ENCODE measurements at regions not wholly inside any gene's neighbourhood (a gene's known extent, or its start where the extent isn't known, plus 50 kb on each side); places are given as distances from the start of the nearest gene placed in this dataset.

DNA sequence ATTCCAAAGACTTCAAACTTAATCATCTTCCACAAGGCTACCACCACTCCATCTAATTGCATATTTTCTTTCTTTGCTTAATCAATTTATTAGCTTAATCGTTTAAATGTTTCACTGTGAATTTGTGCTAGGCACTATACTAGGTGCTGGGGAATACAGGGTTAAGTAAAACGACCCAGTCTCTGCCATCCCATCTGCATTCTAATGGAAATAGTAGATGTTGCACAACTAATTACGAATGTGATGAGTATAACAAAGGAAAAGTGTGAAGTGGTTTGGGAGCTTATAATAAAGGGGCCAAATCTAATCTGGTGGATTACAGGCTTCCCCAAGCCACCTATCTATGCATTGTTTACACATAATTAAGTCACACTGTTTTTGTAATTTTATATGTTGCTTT, 147.1 kb downstream of the FAM181B start:
- H3K27me3 ChIP-seq (replicated peaks in 1 of 4; ENCODE audit: control insufficient read depth in 3 of 4, extremely low read depth in 1 of 4, insufficient read depth in 3 of 4, low read length in 3 of 4) = no peaks in the 10 kb centered on the region
- WGBS, 2 experiments (ENCODE audit: extremely low coverage in 1 of 2, insufficient coverage in 1 of 2, insufficient read length in 1 of 2, insufficient replicate concordance in 2 of 2, low coverage in 1 of 2, low lambda C conversion rate in 2 of 2, missing lambda C conversion rate in 1 of 2) = 48% methylated on average over 3 of the region's 3 CpGs; no CpG with 5 or more reads in 1 of the 2 experiments
- H3K18ac ChIP-seq (ENCODE audit: extremely low read depth, low read length) = no peak overlapping the region
- no peak overlapping the region for H3K27ac ChIP-seq (ENCODE audit: low read depth, low read length)
- H2BK5ac ChIP-seq (ENCODE audit: low read depth, low read length) = no peak overlapping the region
- H3K14ac ChIP-seq (ENCODE audit: insufficient read length) = no peak overlapping the region
- no peak overlapping the region for H4K5ac ChIP-seq (ENCODE audit: insufficient read length, low read depth, low read length)
- DNase-seq (ENCODE audit: low read depth in 1 of 2, low spot score in 2 of 2) (no peak), FAIRE-seq (no peak)
- H2BK20ac ChIP-seq (ENCODE audit: low read length) = no peak overlapping the region
- H2BK12ac ChIP-seq (ENCODE audit: low read depth, low read length) = no peak overlapping the region
- no peak overlapping the region for H2BK120ac ChIP-seq (replicated peaks; ENCODE audit: low read depth, low read length)
- TF ChIP-seq CEBPB (IDR thresholded peaks at IDR 0.05; ENCODE audit: low read depth, low read length) (peak; percentile 92), TAF7 (optimal IDR thresholded peaks at IDR 0.05; ENCODE audit: borderline replicate concordance, low read depth, low read length) (no peak), ZNF274 (IDR thresholded peaks at IDR 0.05; ENCODE audit: borderline replicate concordance, extremely low read depth, low read length) (no peak)
- no peaks in the 10 kb centered on the region for H3K36me3 ChIP-seq (ENCODE audit: control insufficient read depth in 2 of 4, insufficient read depth in 4 of 4, low read length in 3 of 4)
- no peak overlapping the region for H3K4me3 ChIP-seq (ENCODE audit: extremely low read depth in 1 of 4, insufficient read depth in 2 of 4, low read depth in 3 of 4, low read length in 4 of 4)
- H3K79me1 ChIP-seq (ENCODE audit: low read depth, low read length) = no peaks in the 10 kb centered on the region
- H3K23ac ChIP-seq (ENCODE audit: insufficient read length) = no peak overlapping the region
- H3K9me3 ChIP-seq (ENCODE audit: insufficient read depth in 2 of 2, low read depth in 1 of 2, low read length in 1 of 2) = no peaks in the 10 kb centered on the region
- CTCF ChIA-PET (ENCODE audit: partially characterized antibody) = interaction anchor here (1.6 kb wide), 1 partner anchor 109 kb away, joined by 5 read pairs; no protein-coding TSS in a partner anchor
- no peaks in the 10 kb centered on the region for H3K79me2 ChIP-seq (ENCODE audit: control insufficient read depth in 1 of 2, insufficient read depth in 2 of 2, low read length in 2 of 2)
- no peaks in the 10 kb centered on the region for H4K20me1 ChIP-seq (replicated peaks in 1 of 2; ENCODE audit: control insufficient read depth in 1 of 2, insufficient read depth in 2 of 2, low read length in 2 of 2)
- H3K9ac ChIP-seq (replicated peaks in 1 of 4; ENCODE audit: extremely low read depth in 1 of 4, low read depth in 3 of 4, low read length in 3 of 4) = no peak overlapping the region
- H3K56ac ChIP-seq (replicated peaks; ENCODE audit: insufficient read length, low read depth, low read length) = no peak overlapping the region
- H2BK15ac ChIP-seq (ENCODE audit: low read length) = no peak overlapping the region
- H3K4me1 ChIP-seq (replicated peaks in 1 of 4; ENCODE audit: control insufficient read depth in 3 of 4, insufficient read depth in 4 of 4, low read length in 3 of 4) = no peaks in the 10 kb centered on the region
- H2AFZ ChIP-seq (ENCODE audit: low read length) = no peak overlapping the region
- POLR2A ChIA-PET (ENCODE audit: partially characterized antibody) = no interaction called here
- no peak overlapping the region for H4K91ac ChIP-seq (replicated peaks; ENCODE audit: insufficient read length, low read length)
- H4K8ac ChIP-seq (ENCODE audit: extremely low read depth, insufficient read depth, low read length) = no peak overlapping the region
- H3K23me2 ChIP-seq (ENCODE audit: low read depth, low read length) = no peaks in the 10 kb centered on the region; the same call in 1 of the 2 replicates
- H3K4ac ChIP-seq (replicated peaks; ENCODE audit: insufficient read length, low read depth, low read length) = no peak overlapping the region
- H2AK5ac ChIP-seq (ENCODE audit: low read depth, low read length) = no peak overlapping the region
- H3K4me2 ChIP-seq (ENCODE audit: insufficient read depth in 1 of 2, low read depth in 2 of 2, low read length in 2 of 2) = 0 out of 4 replicates have a peak overlapping the region, but pooled peaks of 1 of the 2 experiments have one; percentile 32

Data from H1 (cell line).